Liver (tissue), 8 donors: ENCODE measurements at regions not wholly inside any gene's neighbourhood (a gene's known extent, or its start where the extent isn't known, plus 50 kb on each side); places are given as distances from the start of the nearest gene placed in this dataset.

ENCODE experiments used
- DNase-seq: peaks from one replicate; pipeline ENCODE4 v3.0.0-alpha.2; 2017; ENCODE audit warnings: low spot score
- H3K27ac ChIP-seq, 2 donors: one replicate each; pipeline ENCODE4 v1.7.0; 2013; ENCODE audit warnings: inconsistent platforms in 2 of 2, low read length in 2 of 2, control low read depth in 1 of 2, low read depth in 1 of 2, mild to moderate bottlenecking in 1 of 2
- H3K27me3 ChIP-seq, 4 donors: one replicate each; pipeline versions ENCODE4 v1.6.1 to v1.7.0; 2013; ENCODE audit warnings: low read length in 3 of 4, inconsistent platforms in 1 of 4, mild to moderate bottlenecking in 1 of 4, moderate library complexity in 1 of 4; ENCODE audit not compliant: control insufficient read depth in 4 of 4, insufficient read depth in 4 of 4
- H3K36me3 ChIP-seq, 4 donors: one replicate each; pipeline versions ENCODE4 v1.6.1 to v1.7.0; 2013; ENCODE audit warnings: low read length in 3 of 4, mild to moderate bottlenecking in 3 of 4, low read depth in 1 of 4, moderate library complexity in 1 of 4; ENCODE audit not compliant: control insufficient read depth in 4 of 4, insufficient read depth in 3 of 4
- H3K4me1 ChIP-seq, 4 donors: one replicate each; pipeline versions ENCODE4 v1.6.1 to v1.7.0; 2013; ENCODE audit warnings: low read length in 3 of 4, mild to moderate bottlenecking in 3 of 4, moderate library complexity in 1 of 4; ENCODE audit not compliant: control insufficient read depth in 4 of 4, insufficient read depth in 4 of 4
- H3K4me3 ChIP-seq, 3 donors: one replicate each; pipeline versions ENCODE4 v1.6.1 to v1.7.0; 2013; ENCODE audit warnings: low read length in 3 of 3, control low read depth in 1 of 3, low read depth in 1 of 3, mild to moderate bottlenecking in 1 of 3
- H3K9ac ChIP-seq, 2 donors: one replicate each; pipeline ENCODE4 v1.7.0; 2013; ENCODE audit warnings: low read length in 2 of 2, mild to moderate bottlenecking in 2 of 2, moderate library complexity in 2 of 2, control low read depth in 1 of 2, low read depth in 1 of 2
- H3K9me3 ChIP-seq, 4 donors: one replicate each; pipeline versions ENCODE4 v1.6.1 to v1.7.0; 2013; ENCODE audit warnings: low read length in 3 of 4; ENCODE audit not compliant: control insufficient read depth in 4 of 4
- EGR1 ChIP-seq, 2 donors: IDR thresholded peaks; 2 replicates each; pipeline ENCODE4 v1.6.1; 2016 to 2018; ENCODE audit warnings: antibody characterized with exemption in 2 of 2, low read depth in 2 of 2
- FOXA1 ChIP-seq: IDR thresholded peaks from 2 replicates; pipeline ENCODE4 v1.6.1; 2016; ENCODE audit warnings: antibody characterized with exemption
- GABPA ChIP-seq, 2 donors: IDR thresholded peaks in 1 of 2; conservative IDR thresholded peaks in 1 of 2; 2 replicates each; pipeline ENCODE4 v1.6.1; 2016; ENCODE audit warnings: antibody characterized with exemption in 2 of 2, mild to moderate bottlenecking in 1 of 2, moderate library complexity in 1 of 2
- HNF4A ChIP-seq, 2 donors: conservative IDR thresholded peaks; 2 replicates each; pipeline ENCODE4 v1.6.1; 2016; ENCODE audit warnings: antibody characterized with exemption in 2 of 2, mild to moderate bottlenecking in 2 of 2
- JUND ChIP-seq, 2 donors: IDR thresholded peaks; 2 replicates each; pipeline ENCODE4 v1.6.1; 2016; ENCODE audit warnings: antibody characterized with exemption in 2 of 2
- NR2F2 ChIP-seq: IDR thresholded peaks from 2 replicates; pipeline ENCODE4 v1.6.1; 2016; ENCODE audit warnings: antibody characterized with exemption
- RAD21 ChIP-seq, 2 donors: IDR thresholded peaks; 2 replicates each; pipeline ENCODE4 v1.6.1; 2016; ENCODE audit warnings: antibody characterized with exemption in 2 of 2, mild to moderate bottlenecking in 2 of 2
- SP1 ChIP-seq: IDR thresholded peaks from 2 replicates; pipeline ENCODE4 v1.6.1; 2018; ENCODE audit warnings: antibody characterized with exemption, mild to moderate bottlenecking
- YY1 ChIP-seq: IDR thresholded peaks from 2 replicates; pipeline ENCODE4 v1.6.1; 2016; ENCODE audit warnings: antibody characterized with exemption, mild to moderate bottlenecking
- WGBS: extraction: QIAGEN DNeasy Blood & Tissue Kit; methylation state at CpG from one replicate; pipeline ENCODE4 v1.1.7; 2013; 5-methylcytosine and 5-hydroxymethylcytosine counted together
- TF ChIP-seq, protein P1 (sequence below): IDR thresholded peaks from 2 replicates; pipeline ENCODE4 v1.6.1; 2016; ENCODE audit warnings: antibody characterized with exemption
- TF ChIP-seq, protein P2 (sequence below): fragments of 150-350 bp; IDR thresholded peaks from 2 replicates; pipeline ENCODE4 v1.5.1; 2017; ENCODE audit warnings: improper control_type of control experiment, low read depth, low read length; ENCODE audit not compliant: missing input control
- donor health status: healthy.
- donor health status: healthy.
- donor health status: healthy.
- donor health status: healthy.
- donor health status: healthy.

GRCh38 chr20:11395581-11395980 is 522.1 kb upstream of the BTBD3 start:
- H3K9ac ChIP-seq, result no peak overlapping the region
- no peak overlapping the region for H3K27ac ChIP-seq
- TF ChIP-seq JUND (IDR thresholded peaks at IDR 0.05), result no peak
- no peak for TF ChIP-seq SP1
- TF ChIP-seq HNF4A (conservative IDR thresholded peaks at IDR 0.05), result no peak
- TF ChIP-seq EGR1 (IDR thresholded peaks at IDR 0.05; ENCODE audit: low read depth in 2 of 2), result no peak
- H3K36me3 ChIP-seq, result no peaks in the 10 kb centered on the region
- H3K27me3 ChIP-seq, result peaks cover 0 to 2% (median 0%) of the 10 kb centered on the region in 4 donors
- H3K9me3 ChIP-seq, result peaks cover 0 to 4% (median 0%) of the 10 kb centered on the region in 4 donors
- 78% methylated on average over 2 of the region's 2 CpGs for WGBS
- no peak overlapping the region for H3K4me3 ChIP-seq
- DNase-seq, result no peak
- no peaks in the 10 kb centered on the region for H3K4me1 ChIP-seq

- Histone ChIP-seq H3K36me3 (no peaks in the 10 kb centered on the region), H3K27me3 (peaks cover 0 to 3% (median 0%) of the 10 kb centered on the region in 4 donors), H3K9ac (no peak overlapping the region), H3K4me3 (no peak overlapping the region), H3K4me1 (no peaks in the 10 kb centered on the region), H3K9me3 (no peaks in the 10 kb centered on the region), H3K27ac (no peak overlapping the region)
- WGBS, result 87% methylated on average over 3 of the region's 3 CpGs
- DNase-seq, result no peak
- no peak for TF ChIP-seq JUND (IDR thresholded peaks at IDR 0.05)
- TF ChIP-seq SP1, result no peak
- TF ChIP-seq, protein P1, sequence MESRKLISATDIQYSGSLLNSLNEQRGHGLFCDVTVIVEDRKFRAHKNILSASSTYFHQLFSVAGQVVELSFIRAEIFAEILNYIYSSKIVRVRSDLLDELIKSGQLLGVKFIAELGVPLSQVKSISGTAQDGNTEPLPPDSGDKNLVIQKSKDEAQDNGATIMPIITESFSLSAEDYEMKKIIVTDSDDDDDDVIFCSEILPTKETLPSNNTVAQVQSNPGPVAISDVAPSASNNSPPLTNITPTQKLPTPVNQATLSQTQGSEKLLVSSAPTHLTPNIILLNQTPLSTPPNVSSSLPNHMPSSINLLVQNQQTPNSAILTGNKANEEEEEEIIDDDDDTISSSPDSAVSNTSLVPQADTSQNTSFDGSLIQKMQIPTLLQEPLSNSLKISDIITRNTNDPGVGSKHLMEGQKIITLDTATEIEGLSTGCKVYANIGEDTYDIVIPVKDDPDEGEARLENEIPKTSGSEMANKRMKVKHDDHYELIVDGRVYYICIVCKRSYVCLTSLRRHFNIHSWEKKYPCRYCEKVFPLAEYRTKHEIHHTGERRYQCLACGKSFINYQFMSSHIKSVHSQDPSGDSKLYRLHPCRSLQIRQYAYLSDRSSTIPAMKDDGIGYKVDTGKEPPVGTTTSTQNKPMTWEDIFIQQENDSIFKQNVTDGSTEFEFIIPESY, result no peak
These were observed 515.7 kb upstream of the BTBD3 start for GRCh38 chr20:11401988-11402387.

- Histone ChIP-seq H3K9me3 (no peaks in the 10 kb centered on the region), H3K4me3 (no peak overlapping the region), H3K36me3 (no peaks in the 10 kb centered on the region), H3K4me1 (no peaks in the 10 kb centered on the region), H3K9ac (no peak overlapping the region), H3K27me3 (peaks cover 0 to 3% (median 0%) of the 10 kb centered on the region in 4 donors), H3K27ac (no peak overlapping the region)
- 59% methylated on average over 2 of the region's 2 CpGs for WGBS
- TF ChIP-seq RAD21 (IDR thresholded peaks at IDR 0.05) (no peak), NR2F2 (no peak), HNF4A (conservative IDR thresholded peaks at IDR 0.05) (no peak), JUND (IDR thresholded peaks at IDR 0.05) (no peak), FOXA1 (no peak), YY1 (no peak), GABPA (IDR thresholded peaks at IDR 0.05 in 1 of 2, conservative IDR thresholded peaks at IDR 0.05 in 1 of 2) (no peak)
- TF ChIP-seq, protein P2, sequence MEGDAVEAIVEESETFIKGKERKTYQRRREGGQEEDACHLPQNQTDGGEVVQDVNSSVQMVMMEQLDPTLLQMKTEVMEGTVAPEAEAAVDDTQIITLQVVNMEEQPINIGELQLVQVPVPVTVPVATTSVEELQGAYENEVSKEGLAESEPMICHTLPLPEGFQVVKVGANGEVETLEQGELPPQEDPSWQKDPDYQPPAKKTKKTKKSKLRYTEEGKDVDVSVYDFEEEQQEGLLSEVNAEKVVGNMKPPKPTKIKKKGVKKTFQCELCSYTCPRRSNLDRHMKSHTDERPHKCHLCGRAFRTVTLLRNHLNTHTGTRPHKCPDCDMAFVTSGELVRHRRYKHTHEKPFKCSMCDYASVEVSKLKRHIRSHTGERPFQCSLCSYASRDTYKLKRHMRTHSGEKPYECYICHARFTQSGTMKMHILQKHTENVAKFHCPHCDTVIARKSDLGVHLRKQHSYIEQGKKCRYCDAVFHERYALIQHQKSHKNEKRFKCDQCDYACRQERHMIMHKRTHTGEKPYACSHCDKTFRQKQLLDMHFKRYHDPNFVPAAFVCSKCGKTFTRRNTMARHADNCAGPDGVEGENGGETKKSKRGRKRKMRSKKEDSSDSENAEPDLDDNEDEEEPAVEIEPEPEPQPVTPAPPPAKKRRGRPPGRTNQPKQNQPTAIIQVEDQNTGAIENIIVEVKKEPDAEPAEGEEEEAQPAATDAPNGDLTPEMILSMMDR, result no peak
- no peak for DNase-seq
These were observed 514.0 kb upstream of the BTBD3 start for GRCh38 chr20:11403711-11404110.
